ENCODE measurements at regions not wholly inside any gene's neighbourhood (a gene's known extent, or its start where the extent isn't known, plus 50 kb on each side); places are given as distances from the start of the nearest gene placed in this dataset.

DNA sequence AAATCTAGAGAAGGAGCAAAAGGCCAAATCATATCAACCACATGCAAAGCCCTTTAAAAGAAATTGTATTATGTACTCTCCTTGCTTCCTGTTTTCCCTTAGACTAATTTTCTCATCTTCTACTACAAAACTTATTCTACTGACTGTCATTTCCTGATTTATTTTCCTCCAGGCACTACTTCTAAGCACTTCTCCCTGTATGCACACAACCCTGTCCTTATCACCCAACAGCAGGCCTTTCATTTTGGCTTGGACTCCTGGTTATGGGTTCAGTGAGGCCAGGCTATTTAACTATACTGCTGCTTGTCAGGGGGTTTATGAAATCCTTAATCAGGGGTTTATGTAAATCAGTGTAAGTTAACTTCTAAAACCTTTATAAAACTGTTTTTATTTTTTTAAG, 205.1 kb upstream of the FAM98A start:
- no peak for TF ChIP-seq CTCF (conservative IDR thresholded peaks at IDR 0.05; ENCODE audit: low read depth, low read length)
- TF ChIP-seq EZH2 (IDR thresholded peaks at IDR 0.05; ENCODE audit: borderline replicate concordance, low read depth, low read length, poor library complexity, severe bottlenecking), result no peak
